ENCODE measurements at regions not wholly inside any gene's neighbourhood (a gene's known extent, or its start where the extent isn't known, plus 50 kb on each side); places are given as distances from the start of the nearest gene placed in this dataset.

GRCh38 chr1:213925531-213926182, 62.1 kb upstream of the PROX1 start:
- TF ChIP-seq TAF1 (IDR thresholded peaks at IDR 0.05; ENCODE audit: borderline replicate concordance, insufficient read depth, low read length) (no peak), SIN3A (IDR thresholded peaks at IDR 0.05; ENCODE audit: borderline replicate concordance, insufficient read depth, low read length) (no peak)
